HCT116 (cell line): ENCODE measurements at regions not wholly inside any gene's neighbourhood (a gene's known extent, or its start where the extent isn't known, plus 50 kb on each side); places are given as distances from the start of the nearest gene placed in this dataset.

Experiments
- ATAC-seq: fragments of 200-7000 bp; cut with Tn5 transposase; 2 replicates; pipeline ENCODE4 v1.9.1; 2020; ENCODE audit warnings: mild to moderate bottlenecking, moderate library complexity
- BruUV-seq: library from RNA; stranded (reverse); fragments of 400-500 nt; replicated peaks from 2 replicates; lab custom pipeline; 2021; lab: Mats Ljungman, UMichigan
- CTCF ChIA-PET: fragments of 300-600 bp; sonication (Branson Sonifier 250); formaldehyde crosslinking; loops from one replicate; lab custom pipeline; 2021; ENCODE audit warnings: antibody characterized with exemption; lab: Charles Lee
- POLR2A ChIA-PET: fragments of 300-600, 350-600 bp; sonication (Branson Sonifier 250); formaldehyde crosslinking; loops from one replicate; lab custom pipeline; 2021; ENCODE audit warnings: antibody characterized with exemption; lab: Charles Lee
- RAD21 ChIA-PET, 2 experiments: fragments of 300-600 bp; sonication (Branson Sonifier 250); formaldehyde crosslinking; loops; one replicate each; lab custom pipeline; 2023; ENCODE audit warnings: low total read pairs in 2 of 2; ENCODE audit not compliant: uncharacterized antibody in 2 of 2, unreplicated experiment in 2 of 2, low non-redundant PET in 1 of 2; lab: Charles Lee
- DNase-seq: peaks from one replicate; pipeline ENCODE4 v3.0.0-alpha.2; 2010; ENCODE audit warnings: low read depth, low spot score
- H2AFZ ChIP-seq: fragments of 200-600 bp; shearing (Covaris generic), sonication (generic); 2 replicates; pipeline ENCODE4 v1.6.1; 2017; ENCODE audit warnings: low read depth, mixed run types, mixed read lengths, antibody characterized with exemption, low read length; ENCODE audit not compliant: poor library complexity, severe bottlenecking
- H3K27ac ChIP-seq: 2 replicates; pipeline ENCODE4 v1.5.1; 2012; ENCODE audit warnings: low read depth, low read length
- H3K27me3 ChIP-seq: fragments of 200-600 bp; sonication (generic); 2 replicates; pipeline ENCODE4 v1.6.1; 2016; ENCODE audit warnings: mixed run types, low read length, mixed read lengths; ENCODE audit not compliant: insufficient read depth
- H3K36me3 ChIP-seq, 2 experiments: fragments of 200-500 bp in 1 of 2; fragments of 200-600 bp in 1 of 2; sonication (Bioruptor generic) in 1 of 2; sonication (generic) in 1 of 2; 2 replicates each; pipeline versions ENCODE4 v1.5.1 to v1.6.1; 2014 to 2016; ENCODE audit warnings: low read length in 2 of 2, inconsistent platforms in 1 of 2, mixed read lengths in 1 of 2, mixed run types in 1 of 2; ENCODE audit not compliant: insufficient read depth in 2 of 2, control insufficient read depth in 1 of 2
- H3K4me1 ChIP-seq, 2 experiments: fragments of 200-600 bp in 1 of 2; sonication (generic) in 1 of 2; 2 replicates each; pipeline versions ENCODE4 v1.5.1 to v1.6.1; 2012 to 2017; ENCODE audit warnings: low read length in 2 of 2, inconsistent platforms in 1 of 2, mild to moderate bottlenecking in 1 of 2, mixed read lengths in 1 of 2, mixed run types in 1 of 2, moderate library complexity in 1 of 2; ENCODE audit not compliant: insufficient read depth in 2 of 2, control insufficient read depth in 1 of 2
- H3K4me2 ChIP-seq: fragments of 200-600 bp; sonication (generic); 2 replicates; pipeline ENCODE4 v1.6.1; 2017; ENCODE audit warnings: mixed run types, low read length, mixed read lengths
- H3K4me3 ChIP-seq, 2 experiments: fragments of 200-600 bp in 1 of 2; sonication (generic) in 1 of 2; replicated peaks in 1 of 2; 2 replicates each; pipeline ENCODE4 v1.5.1; 2011 to 2016; ENCODE audit warnings: low read length in 2 of 2, control low read depth in 1 of 2, low read depth in 1 of 2, mild to moderate bottlenecking in 1 of 2, mixed read lengths in 1 of 2, mixed run types in 1 of 2
- H3K79me2 ChIP-seq: fragments of 200-600 bp; sonication (generic); 2 replicates; pipeline ENCODE4 v1.6.1; 2017; ENCODE audit warnings: mild to moderate bottlenecking, mixed run types, low read length, moderate library complexity, mixed read lengths; ENCODE audit not compliant: insufficient read depth
- H3K9ac ChIP-seq: fragments of 200-600 bp; sonication (generic); 2 replicates; pipeline ENCODE4 v1.6.1; 2016; ENCODE audit warnings: low read length, mixed read lengths
- H3K9me2 ChIP-seq: fragments of 200-600 bp; sonication (generic), shearing (Covaris generic); 2 replicates; pipeline ENCODE4 v1.6.1; 2017; ENCODE audit warnings: mixed run types, mild to moderate bottlenecking, moderate library complexity; ENCODE audit not compliant: insufficient read depth
- H3K9me3 ChIP-seq, 2 experiments: fragments of 200-500 bp in 1 of 2; fragments of 200-600 bp in 1 of 2; sonication (Bioruptor generic) in 1 of 2; sonication (generic) in 1 of 2; 2 replicates each; pipeline ENCODE4 v1.6.1; 2014 to 2017; ENCODE audit warnings: low read length in 2 of 2, mixed read lengths in 2 of 2, inconsistent platforms in 1 of 2, low read depth in 1 of 2, mild to moderate bottlenecking in 1 of 2, mixed run types in 1 of 2, moderate library complexity in 1 of 2; ENCODE audit not compliant: control insufficient read depth in 1 of 2, insufficient read depth in 1 of 2
- H4K20me1 ChIP-seq: fragments of 200-600 bp; sonication (generic), shearing (Covaris generic); 2 replicates; pipeline ENCODE4 v1.6.1; 2017; ENCODE audit warnings: mixed run types, mild to moderate bottlenecking, moderate library complexity; ENCODE audit not compliant: insufficient read depth
- CBX3 ChIP-seq: IDR thresholded peaks from 2 replicates; pipeline ENCODE4 v1.6.1; 2012; ENCODE audit warnings: low read depth
- CEBPB ChIP-seq: IDR thresholded peaks from 2 replicates; pipeline ENCODE4 v1.6.1; 2012; ENCODE audit warnings: low read depth
- EGR1 ChIP-seq: IDR thresholded peaks from 2 replicates; pipeline ENCODE4 v1.6.1; 2012; ENCODE audit warnings: low read depth
- ELF1 ChIP-seq: IDR thresholded peaks from 2 replicates; pipeline ENCODE4 v1.6.1; 2012; ENCODE audit warnings: low read depth, borderline replicate concordance
- EZH2 ChIP-seq: fragments of 200-600 bp; sonication (generic); IDR thresholded peaks from 2 replicates; pipeline ENCODE4 v1.6.1; 2017; ENCODE audit warnings: antibody characterized with exemption, mixed run types
- EZH2phosphoT487 ChIP-seq: fragments of 200-600 bp; IDR thresholded peaks from 2 replicates; pipeline ENCODE4 v1.6.1; 2018; ENCODE audit warnings: antibody characterized with exemption, borderline replicate concordance
- FOSL1 ChIP-seq: IDR thresholded peaks from 2 replicates; pipeline ENCODE4 v1.6.1; 2012; ENCODE audit warnings: low read depth
- JUND ChIP-seq: IDR thresholded peaks from 2 replicates; pipeline ENCODE4 v1.6.1; 2012
- POLR2A ChIP-seq: IDR thresholded peaks from 2 replicates; pipeline ENCODE4 v1.7.0; 2011; ENCODE audit warnings: borderline replicate concordance; ENCODE audit not compliant: insufficient read depth, insufficient read length; ENCODE audit errors: extremely low read depth
- POLR2AphosphoS5 ChIP-seq: IDR thresholded peaks from 2 replicates; pipeline ENCODE4 v1.6.1; 2011; ENCODE audit warnings: mild to moderate bottlenecking, low read depth, low read length, moderate library complexity
- RAD21 ChIP-seq: IDR thresholded peaks from 2 replicates; pipeline ENCODE4 v1.6.1; 2012; ENCODE audit warnings: low read depth, mild to moderate bottlenecking
- SIN3A ChIP-seq: IDR thresholded peaks from 2 replicates; pipeline ENCODE4 v1.6.1; 2012; ENCODE audit warnings: low read depth
- SRF ChIP-seq: IDR thresholded peaks from 2 replicates; pipeline ENCODE4 v1.6.1; 2012; ENCODE audit warnings: low read depth
- TCF7L2 ChIP-seq: IDR thresholded peaks from 2 replicates; pipeline ENCODE4 v1.7.0; 2011; ENCODE audit warnings: borderline replicate concordance, inconsistent platforms; ENCODE audit not compliant: insufficient read depth, insufficient read length; ENCODE audit errors: extremely low read depth
- YY1 ChIP-seq: IDR thresholded peaks from 2 replicates; pipeline ENCODE4 v1.6.1; 2011; ENCODE audit warnings: low read length, low read depth, moderate library complexity, mild to moderate bottlenecking; ENCODE audit not compliant: insufficient replicate concordance; ENCODE audit errors: extremely low read depth
- intact Hi-C: fragments of 100-400 bp; cut with micrococcal nuclease; formaldehyde crosslinking; loops from 2 replicates; pipeline ENCODE4 v1.10.0; 2022
- TF ChIP-seq, protein P1 (sequence below): IDR thresholded peaks from 2 replicates; pipeline ENCODE4 v1.6.1; 2012
- TF ChIP-seq, protein P2 (sequence below): IDR thresholded peaks from 2 replicates; pipeline ENCODE4 v1.6.1; 2011; ENCODE audit warnings: mild to moderate bottlenecking, low read length, moderate library complexity; ENCODE audit not compliant: insufficient replicate concordance; ENCODE audit errors: extremely low read depth
- TF ChIP-seq, protein P3 (sequence below): IDR thresholded peaks from 2 replicates; pipeline ENCODE4 v1.6.1; 2012

DNA sequence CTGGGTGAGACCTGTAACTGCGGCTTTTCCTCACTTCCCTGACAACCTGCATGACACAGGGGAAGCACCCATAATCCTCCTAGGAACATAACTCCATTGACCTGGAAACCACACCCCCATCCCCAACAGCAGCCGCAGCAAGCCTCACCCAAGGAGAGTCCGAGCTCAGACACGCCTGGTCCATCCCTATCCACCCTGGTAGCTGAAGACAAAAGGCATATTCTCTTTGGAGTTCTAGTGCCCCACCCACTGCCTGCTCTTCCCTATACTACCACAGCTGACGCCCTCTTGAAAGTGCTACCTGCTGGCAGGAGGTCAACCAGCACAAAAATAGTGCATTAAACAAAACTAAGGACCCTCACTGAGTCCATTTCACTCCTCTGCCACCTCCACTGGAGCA, 1080.9 kb upstream of the IGFBP7 start:
- Histone ChIP-seq H2AFZ (no peak overlapping the region), H3K27ac (no peak overlapping the region), H3K4me3 (no peak overlapping the region), H3K36me3 (no peaks in the 10 kb centered on the region), H3K9me3 (peaks cover 9 to 18% of the 10 kb centered on the region in 2 experiments; a peak in 2 of 4 replicates), H4K20me1 (no peaks in the 10 kb centered on the region; the same call in 1 of the 2 replicates), H3K4me2 (no peak overlapping the region), H3K27me3 (no peaks in the 10 kb centered on the region), H3K79me2 (no peaks in the 10 kb centered on the region), H3K4me1 (no peaks in the 10 kb centered on the region), H3K9ac (no peak overlapping the region), H3K9me2 (no peaks in the 10 kb centered on the region)
- ChIA-PET CTCF (no interaction called here), RAD21 (no interaction called here), POLR2A (no interaction called here)
- no TSS peak for BruUV-seq
- TF ChIP-seq YY1: no peak
- intact Hi-C loops: no loop called here
- no peak for ATAC-seq
- no peak for DNase-seq

DNA sequence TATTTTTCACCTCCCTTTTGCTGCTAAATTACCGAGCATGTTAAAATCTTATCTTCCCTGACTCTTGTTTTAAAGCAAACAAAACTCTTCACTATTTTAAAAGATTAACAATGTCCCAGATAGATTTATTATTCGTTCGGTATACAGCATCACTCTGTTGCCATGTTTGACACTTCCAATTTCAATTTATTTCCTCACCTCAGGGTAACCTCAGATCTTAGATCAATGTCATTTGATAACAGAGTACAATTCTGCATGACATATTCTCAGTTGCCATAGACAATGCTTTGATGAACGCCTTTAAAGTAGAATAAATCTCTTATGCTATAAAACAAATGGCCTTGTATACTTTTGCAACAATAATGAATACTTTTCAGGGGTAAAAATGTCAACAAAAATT, 1078.1 kb upstream of the IGFBP7 start:
- CTCF ChIA-PET: no interaction called here
- no peak overlapping the region for H3K9ac ChIP-seq
- RAD21 ChIA-PET: no interaction called here
- H3K9me2 ChIP-seq: no peaks in the 10 kb centered on the region
- H4K20me1 ChIP-seq: no peaks in the 10 kb centered on the region; the same call in 1 of the 2 replicates
- H2AFZ ChIP-seq: no peak overlapping the region
- peaks cover 4 to 14% of the 10 kb centered on the region in 2 experiments; a peak in 3 of 4 replicates for H3K9me3 ChIP-seq
- H3K4me3 ChIP-seq: no peak overlapping the region
- no TSS peak for BruUV-seq
- H3K4me1 ChIP-seq: no peaks in the 10 kb centered on the region
- H3K27me3 ChIP-seq: no peaks in the 10 kb centered on the region
- H3K27ac ChIP-seq: no peak overlapping the region
- intact Hi-C loops: no loop called here
- no peak overlapping the region for H3K4me2 ChIP-seq
- no peaks in the 10 kb centered on the region for H3K36me3 ChIP-seq
- no peak for DNase-seq
- no peak for TF ChIP-seq POLR2AphosphoS5
- no peak for TF ChIP-seq POLR2A
- TF ChIP-seq YY1: no peak
- TF ChIP-seq, protein P1, sequence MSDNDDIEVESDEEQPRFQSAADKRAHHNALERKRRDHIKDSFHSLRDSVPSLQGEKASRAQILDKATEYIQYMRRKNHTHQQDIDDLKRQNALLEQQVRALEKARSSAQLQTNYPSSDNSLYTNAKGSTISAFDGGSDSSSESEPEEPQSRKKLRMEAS: no peak
- TF ChIP-seq EZH2phosphoT487: no peak
- no peak for TF ChIP-seq CEBPB
- no peak for TF ChIP-seq EZH2
- no peak for TF ChIP-seq TCF7L2
- TF ChIP-seq JUND: no peak
- no peak for TF ChIP-seq EGR1
- TF ChIP-seq SIN3A: no peak
- TF ChIP-seq CBX3: no peak
- TF ChIP-seq FOSL1: no peak
- no peak for TF ChIP-seq RAD21
- TF ChIP-seq, protein P2, sequence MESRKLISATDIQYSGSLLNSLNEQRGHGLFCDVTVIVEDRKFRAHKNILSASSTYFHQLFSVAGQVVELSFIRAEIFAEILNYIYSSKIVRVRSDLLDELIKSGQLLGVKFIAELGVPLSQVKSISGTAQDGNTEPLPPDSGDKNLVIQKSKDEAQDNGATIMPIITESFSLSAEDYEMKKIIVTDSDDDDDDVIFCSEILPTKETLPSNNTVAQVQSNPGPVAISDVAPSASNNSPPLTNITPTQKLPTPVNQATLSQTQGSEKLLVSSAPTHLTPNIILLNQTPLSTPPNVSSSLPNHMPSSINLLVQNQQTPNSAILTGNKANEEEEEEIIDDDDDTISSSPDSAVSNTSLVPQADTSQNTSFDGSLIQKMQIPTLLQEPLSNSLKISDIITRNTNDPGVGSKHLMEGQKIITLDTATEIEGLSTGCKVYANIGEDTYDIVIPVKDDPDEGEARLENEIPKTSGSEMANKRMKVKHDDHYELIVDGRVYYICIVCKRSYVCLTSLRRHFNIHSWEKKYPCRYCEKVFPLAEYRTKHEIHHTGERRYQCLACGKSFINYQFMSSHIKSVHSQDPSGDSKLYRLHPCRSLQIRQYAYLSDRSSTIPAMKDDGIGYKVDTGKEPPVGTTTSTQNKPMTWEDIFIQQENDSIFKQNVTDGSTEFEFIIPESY: no peak
- TF ChIP-seq, protein P3, sequence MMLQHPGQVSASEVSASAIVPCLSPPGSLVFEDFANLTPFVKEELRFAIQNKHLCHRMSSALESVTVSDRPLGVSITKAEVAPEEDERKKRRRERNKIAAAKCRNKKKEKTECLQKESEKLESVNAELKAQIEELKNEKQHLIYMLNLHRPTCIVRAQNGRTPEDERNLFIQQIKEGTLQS: no peak
- TF ChIP-seq ELF1: no peak
- TF ChIP-seq SRF: no peak
- TF ChIP-seq, all 23 proteins: peak for 0
- POLR2A ChIA-PET: no interaction called here
- ATAC-seq: no peak
- H3K79me2 ChIP-seq: no peaks in the 10 kb centered on the region
